Fibroblast of skin of left biceps (primary cell): ENCODE measurements at regions not wholly inside any gene's neighbourhood (a gene's known extent, or its start where the extent isn't known, plus 50 kb on each side); places are given as distances from the start of the nearest gene placed in this dataset.

Experiments used
- DNase-seq, 2 experiments: peaks; one replicate each; pipeline ENCODE4 v3.0.0-alpha.2; 2013; ENCODE audit warnings: low read depth in 2 of 2

DNA sequence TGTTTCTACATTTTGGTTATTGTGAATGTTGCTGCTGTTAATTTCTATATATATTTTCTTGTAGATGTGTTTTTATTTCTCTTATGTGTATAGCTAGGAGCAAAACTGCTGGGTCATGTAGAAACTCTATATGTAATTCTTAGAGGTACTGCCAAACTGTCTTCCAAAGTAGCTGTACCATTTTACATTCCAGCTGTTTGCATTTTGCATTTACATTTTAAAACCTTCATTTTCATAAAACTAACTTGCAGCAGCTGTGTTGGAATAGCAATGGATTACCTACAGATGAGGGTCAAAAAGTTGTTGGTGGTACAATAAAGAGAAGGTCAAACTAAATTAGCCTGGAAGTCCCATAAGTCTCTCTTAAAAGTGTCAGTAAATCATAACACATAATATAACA is 1109.7 kb downstream of the FLRT2 start:
- no peak for DNase-seq

DNA sequence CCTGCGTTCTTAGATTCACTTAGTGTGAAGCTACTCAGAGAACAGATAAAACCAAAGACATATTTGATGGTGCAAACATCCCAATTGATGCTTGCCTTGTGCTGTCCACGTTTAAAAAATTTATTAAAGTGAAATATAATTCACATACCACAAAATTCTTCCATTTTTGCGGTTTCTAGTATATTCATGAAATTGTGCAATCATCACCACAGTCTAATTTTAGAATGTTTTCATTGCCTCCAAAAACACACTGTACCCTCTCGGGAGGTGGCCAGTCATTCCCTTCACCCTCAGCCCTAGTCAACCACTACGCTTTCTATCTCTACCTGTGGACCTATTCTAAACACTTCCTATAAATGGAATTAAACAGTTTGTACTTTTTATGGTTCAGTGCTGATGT is 1109.2 kb downstream of the FLRT2 start:
- no peak for DNase-seq

DNA sequence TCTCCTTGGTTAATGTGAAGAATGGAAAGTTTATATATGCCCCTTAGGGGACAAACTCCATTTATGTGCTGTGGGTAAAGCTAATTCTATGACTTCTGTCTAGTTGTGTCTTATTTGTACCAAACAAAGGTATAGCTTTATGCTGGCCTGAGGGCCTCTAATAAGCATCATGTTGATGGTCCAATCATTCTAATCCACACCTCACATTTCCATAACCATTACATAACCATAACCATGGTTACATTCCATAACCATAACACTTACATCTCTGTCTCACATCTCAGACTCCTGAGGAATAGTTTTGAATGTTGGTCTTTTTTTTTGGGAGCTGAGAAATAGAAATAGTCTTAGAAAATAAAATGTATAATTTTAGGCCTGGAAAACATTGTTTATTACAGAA is 1097.1 kb downstream of the FLRT2 start:
- DNase-seq: no peak

DNA sequence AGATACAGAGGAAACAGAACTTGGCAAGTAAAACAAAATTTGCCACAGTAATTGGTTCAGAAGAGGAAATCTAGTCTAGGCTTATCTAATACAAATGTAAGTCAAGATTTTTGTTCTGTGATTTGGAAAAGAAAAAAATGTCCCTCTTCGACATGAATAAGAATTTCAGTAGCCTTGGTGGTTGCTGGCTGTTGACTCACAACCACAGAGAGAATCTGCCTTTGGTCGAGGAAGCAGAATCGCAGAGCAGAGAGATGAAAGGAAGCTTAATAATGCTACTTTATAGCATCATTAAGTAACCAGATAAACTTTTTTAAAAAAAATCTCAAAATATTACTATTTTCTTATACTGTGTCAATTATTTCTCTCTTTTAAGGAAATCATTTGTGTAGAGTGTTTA is 1096.6 kb downstream of the FLRT2 start:
- DNase-seq: no peak

DNA sequence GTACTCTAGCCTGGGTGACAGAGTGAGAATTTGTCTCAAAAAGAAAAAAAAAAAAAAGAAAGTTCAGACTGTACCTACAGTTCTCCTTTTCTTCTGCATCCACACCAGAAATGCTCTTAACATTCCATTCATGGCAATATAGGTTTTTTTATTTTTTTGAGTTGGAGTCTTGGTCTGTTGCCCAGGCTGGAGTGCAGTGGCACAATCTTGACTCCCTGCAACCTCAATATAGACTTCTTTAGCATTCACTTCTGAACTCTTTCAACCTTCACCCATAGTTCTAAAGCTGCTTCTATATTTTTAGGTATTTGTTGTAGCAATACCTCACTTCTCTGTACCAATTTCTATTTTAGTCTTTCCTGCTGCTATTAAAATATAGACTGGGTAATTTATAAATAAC is 1095.7 kb downstream of the FLRT2 start:
- DNase-seq: no peak

DNA sequence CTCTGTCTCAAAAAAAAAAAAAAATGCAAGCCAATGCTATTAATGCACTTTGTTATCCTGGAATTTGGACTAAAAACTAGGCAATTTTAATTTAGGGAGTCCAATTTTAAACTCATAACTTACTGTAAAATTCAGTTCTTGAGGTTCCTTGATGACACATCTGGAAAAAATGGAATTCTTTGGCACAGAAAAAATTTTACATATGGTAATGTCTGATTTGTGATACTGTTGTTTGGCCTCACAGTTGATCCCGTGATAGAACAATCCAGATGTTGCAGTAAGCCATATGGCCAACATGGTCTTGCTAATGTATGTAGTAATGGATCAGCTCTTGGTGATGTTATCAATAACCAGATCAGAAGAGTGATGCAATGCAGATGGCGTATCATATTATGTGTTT is 1089.8 kb downstream of the FLRT2 start:
- DNase-seq: peak in 1 of 2 experiments; percentile 39

DNA sequence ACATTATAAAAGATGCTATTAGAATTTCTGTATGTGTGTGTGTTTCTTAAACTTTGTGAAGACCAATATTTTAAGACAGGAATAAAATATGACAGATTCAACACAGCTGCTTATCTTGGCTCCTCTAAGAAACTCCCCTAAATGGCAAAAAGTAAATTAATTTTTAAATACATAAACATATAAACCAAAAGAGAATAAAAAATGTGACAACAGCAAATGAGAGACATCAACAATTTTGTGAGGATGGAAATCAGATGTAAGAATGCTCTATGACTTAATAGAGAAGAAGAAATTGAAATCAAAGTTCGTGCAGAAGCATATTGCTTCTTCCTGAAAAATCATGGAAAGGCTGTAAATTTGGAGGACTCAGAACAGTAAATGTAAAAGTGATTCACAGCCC is 1083.8 kb downstream of the FLRT2 start:
- no peak for DNase-seq

DNA sequence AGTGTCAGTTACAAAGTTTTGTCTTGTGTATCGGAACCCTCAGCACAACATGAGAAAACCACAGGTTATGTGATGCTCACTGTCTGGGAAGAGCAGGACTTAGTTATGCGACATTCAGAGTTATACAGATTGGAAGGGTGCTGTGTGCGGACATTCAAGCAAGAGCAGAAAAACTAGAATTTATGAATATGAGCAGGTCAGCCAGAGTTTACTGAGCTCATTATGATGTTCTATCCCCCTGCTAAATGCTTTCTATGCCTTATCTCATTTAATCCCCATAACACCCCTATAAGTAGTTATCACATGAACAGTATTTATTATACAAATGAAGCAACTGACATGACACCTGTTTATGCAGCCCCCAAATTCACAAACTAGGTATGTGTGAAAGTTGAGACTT is 1083.2 kb downstream of the FLRT2 start:
- DNase-seq: no peak

DNA sequence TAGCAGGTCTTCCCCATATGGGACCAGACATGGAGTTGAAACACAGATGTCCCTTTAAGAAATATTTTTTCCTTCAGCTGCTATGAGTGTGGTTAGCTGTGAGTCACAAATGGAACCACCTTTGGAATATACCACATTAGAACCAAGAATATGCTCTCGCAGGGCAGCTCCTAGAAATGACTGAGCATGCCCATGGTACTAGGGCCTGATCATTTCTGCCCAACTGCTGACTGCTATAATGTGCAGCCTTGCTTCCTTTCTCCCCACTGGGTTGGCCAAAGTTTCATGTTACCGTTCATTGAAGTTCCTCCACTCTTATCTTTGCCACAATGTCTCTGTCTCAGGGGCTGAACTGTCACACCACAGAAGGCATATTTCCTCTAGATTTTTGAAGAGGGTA is 1074.6 kb downstream of the FLRT2 start:
- no peak for DNase-seq

DNA sequence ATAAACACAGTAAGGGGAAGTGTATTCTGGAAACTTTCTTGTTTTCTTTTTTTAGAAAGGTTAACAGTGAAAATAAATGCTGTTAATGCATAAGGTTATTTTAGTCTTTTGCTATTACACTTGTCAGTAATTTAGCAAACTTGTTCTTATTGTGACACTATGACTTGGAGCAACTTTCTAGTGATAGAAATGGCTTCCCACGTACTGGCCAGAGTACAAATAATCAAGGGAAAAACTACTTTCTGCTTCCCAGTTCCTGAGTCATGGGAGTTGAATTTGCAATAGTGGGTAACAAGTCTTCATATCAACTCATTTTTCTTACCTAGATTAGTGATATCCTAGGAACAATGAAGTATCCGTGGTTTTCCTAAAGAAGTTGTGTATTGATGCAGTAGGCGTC is 1072.3 kb downstream of the FLRT2 start:
- no peak for DNase-seq

DNA sequence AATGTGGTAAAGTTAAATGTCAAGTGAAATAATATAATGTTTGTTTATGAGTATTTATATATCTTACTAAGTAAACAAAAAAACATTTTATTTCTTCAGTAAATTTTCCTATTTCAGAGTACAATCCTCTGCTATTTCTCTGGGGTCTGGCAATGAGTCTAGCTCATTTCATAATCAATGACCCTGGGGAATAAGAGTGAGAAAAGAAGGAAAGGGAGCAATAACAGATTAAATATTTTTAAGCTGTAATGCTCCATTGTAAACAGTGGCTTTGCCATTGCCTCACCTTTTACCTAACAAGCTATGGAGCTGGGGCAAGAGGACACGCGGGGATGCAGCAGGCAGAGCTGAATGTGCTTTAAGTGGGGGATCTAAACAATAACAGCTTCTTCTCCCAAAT is 1071.9 kb downstream of the FLRT2 start:
- no peak for DNase-seq

DNA sequence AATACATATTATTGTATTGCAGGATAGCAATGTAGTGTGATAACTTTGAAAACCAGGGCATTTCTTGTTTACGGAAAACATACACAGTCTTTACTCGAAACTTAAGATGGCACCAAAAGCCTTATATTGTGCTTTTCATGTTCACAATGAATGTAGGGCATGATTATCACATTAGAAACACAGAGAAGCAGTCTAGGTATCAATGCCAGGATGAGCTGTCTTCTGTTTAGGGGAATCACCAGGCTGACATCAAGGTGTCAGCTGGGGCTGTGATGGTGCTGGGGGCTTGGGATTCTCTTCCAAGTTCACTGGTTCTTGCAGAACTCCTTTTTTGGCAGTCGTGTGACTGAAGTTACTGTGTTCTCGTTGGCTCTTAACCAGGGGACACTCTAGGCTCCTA is 1067.3 kb downstream of the FLRT2 start:
- DNase-seq: no peak

DNA sequence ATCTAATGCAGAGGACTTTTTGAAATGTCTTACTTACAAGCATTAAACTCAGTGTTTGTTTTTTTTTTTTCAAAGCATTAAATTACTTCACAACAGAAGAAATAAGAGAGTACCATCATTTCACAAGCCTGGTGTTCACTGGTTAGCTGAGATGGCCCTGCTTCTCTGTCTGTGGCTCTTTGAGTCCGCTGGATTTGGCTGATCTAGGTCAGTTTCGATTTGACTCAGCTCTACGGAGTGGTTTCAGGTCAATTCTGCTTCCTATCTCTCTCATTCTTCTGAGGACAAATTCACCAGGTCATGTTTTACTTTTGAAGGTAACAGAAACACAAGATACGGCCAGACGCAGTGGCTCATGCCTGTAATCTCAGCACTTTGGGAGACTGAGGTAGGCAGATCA is 1066.1 kb downstream of the FLRT2 start:
- no peak for DNase-seq

DNA sequence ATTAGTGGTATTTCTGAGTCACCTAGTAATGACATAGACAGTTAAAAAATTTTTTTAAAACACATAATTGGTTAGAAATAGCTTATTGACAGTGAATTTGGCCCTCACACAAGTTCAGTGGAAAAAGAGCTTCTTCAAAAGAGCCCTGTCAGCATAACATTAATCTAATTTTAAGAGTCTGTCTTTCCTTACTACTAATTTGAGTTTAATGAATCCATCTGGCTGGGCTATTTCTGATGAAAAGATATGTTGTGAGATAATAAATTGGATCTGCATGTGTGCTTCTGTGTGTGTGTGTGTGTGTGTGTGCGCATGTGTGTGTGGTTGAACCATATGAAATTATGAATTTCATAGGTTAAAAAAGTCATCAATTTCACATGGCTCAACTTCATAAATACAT is 1045.2 kb downstream of the FLRT2 start:
- DNase-seq: peak; percentile 74 to 82

DNA sequence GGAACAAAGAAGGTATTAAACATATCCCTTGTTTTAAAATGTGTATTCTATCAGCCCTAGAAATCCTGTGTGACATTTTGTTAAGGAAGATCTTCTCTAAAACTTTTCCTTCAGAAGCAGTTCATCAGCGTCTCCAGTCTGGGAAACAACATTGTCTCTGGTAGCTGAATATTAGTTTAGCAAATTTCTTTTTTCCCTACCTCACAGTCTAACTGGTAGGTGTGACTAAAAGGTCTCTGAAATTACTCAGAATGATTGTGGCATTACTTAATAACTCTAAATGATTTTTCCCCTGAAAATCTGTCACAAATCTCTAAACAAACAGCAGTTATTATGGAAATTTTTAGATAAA is 1044.8 kb downstream of the FLRT2 start:
- no peak for DNase-seq

DNA sequence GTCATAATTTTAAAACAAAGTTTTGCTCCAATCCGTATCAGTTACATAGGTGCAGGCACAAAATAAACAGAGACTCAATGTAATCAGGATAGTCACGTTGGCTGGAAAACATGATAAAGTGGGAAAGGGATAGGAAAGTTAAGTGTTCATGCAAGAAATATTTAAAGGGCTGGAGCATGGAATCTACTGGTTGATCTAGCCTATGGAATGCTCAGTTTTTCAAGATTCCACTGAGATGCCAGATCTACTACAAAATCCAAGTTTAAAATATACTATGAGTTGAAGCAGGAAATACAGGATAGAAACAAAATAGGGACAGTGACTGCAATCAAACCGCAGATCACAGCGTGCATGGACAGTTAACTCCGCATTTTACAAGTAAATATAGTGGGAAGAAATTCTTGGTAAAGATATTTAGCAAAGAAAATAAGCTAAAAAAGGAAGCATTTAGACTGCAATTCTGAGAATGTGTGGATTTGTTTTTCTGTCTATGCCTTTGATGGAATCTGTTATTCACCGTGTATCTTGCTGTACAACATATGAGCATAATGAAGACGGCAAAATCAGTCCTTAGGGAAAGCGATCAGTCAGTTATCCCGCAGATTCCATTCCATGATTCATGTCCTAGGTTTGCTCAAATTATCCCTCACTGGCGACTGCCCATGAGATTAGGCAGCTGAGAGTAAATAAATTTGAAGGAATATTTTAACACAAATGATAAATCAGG is 1044.3 kb downstream of the FLRT2 start:
- DNase-seq: peak; percentile 80 to 85

DNA sequence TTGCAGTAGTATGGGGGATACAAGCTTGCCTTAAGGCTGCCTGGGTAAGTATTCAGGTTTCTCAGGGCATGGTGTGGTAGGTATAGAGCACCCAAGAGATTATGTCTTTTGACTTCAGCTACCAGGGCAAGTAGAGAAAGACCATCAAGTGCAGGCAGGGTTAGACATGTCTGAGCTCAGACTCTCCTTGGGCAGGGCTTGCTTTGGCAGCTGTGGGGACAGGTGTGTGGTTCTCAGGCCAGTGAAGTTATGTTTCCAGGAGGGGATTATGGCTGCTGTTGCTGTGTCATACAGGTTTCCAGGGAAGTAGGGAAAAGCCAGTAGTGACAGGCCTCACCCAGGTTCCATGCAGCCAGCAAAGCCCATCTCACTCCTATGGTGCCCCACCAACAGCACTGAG is 1040.4 kb downstream of the FLRT2 start:
- no peak for DNase-seq

DNA sequence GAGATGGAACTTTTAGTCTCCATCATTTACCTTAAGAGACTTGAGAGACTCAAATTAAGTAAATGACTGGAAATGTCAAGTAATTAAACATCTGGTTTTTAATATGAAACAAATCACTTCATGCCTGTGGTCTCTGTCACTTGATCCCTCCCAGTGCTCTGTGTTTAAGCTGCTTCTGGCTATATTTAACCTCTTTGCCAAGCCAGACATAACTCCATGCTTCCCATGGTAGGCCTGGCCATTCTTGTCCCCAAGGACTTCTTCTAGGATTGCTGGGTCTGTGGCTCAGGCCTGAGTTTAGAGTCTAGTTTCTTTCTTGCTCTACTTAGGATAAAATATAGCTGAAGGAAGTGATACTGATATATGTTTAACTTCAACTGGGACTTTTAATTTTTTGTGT is 1013.6 kb downstream of the FLRT2 start:
- peak; percentile 28 to 32 for DNase-seq

DNA sequence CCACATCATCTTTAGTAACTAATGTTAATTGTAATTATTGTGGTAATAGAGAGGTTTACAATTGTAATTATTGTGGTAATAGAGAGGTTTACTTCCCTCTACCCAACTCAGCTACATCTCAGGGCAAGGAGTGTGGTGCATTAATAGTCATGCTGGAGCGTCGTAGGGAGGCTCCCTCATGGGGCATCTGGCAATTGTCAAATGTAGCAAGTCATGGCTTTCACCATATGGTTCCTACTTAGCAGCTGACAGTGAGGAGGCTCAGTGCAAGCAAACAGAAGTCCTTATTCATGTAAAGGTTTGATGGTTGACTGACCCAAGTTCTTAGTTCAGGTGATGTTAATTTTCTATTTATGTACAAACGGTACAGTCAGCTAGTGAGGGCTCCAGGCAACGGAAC is 1012.0 kb downstream of the FLRT2 start:
- no peak for DNase-seq

DNA sequence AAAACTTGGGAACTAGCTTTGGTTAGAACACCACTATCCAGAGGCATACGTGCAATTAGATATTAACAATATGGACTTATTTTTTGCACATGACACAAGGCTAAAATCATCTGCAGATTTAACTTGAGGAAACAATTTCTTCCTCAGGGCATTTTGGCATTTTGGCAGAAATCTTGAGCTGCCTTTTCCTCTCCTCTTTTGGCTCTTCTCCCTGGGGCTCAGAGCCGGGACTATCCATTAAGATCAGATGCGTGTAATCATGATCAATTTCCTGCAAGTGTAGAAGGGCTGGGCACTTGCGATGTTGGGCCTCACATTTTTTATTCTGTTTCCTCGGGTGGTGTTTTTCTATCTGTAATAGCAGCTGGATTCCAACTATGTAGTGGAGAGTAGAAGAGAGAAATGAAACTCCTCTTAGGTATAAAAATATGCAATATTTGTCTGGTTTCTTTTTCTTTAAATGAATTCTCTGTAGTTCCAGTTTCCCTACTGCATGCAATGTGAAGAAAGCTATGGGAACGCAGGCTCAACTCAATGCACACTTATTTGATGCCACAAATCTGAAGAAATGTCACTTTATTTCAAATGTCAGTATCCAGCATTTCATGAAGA is 1010.8 kb downstream of the FLRT2 start:
- DNase-seq: no peak

DNA sequence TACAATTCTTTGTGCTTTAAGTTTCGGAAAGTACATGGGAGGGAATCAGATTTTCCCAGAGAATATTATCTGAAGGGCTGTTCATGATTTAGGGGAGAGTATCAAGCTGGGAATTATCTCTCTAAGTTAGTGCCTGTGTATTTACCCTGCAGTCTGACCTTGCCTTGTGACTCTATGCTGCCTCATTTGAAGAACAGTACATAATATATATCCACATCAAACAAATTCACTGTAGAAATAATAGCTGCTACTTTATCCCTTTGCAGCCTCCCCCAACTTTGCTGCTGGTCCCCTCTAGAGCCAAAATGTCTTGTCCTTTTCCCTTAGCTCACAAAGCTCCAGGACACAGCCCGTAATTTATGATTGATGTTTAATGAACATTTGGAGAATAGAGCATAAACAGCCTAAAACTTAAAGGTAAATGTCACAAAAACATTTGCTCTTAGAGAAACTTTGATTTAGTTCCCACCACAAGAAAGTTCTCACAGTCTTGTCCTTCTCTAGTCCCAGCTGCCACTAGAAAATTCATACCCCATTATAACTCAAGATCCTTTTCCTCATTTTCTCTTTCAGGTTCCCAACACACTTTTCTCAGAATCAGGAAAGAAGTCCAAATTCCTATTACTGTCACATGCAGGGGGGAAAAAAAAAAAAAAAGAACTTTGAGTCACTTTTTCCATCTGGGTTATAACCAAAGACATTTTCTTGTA is 1009.6 kb downstream of the FLRT2 start:
- DNase-seq: no peak

DNA sequence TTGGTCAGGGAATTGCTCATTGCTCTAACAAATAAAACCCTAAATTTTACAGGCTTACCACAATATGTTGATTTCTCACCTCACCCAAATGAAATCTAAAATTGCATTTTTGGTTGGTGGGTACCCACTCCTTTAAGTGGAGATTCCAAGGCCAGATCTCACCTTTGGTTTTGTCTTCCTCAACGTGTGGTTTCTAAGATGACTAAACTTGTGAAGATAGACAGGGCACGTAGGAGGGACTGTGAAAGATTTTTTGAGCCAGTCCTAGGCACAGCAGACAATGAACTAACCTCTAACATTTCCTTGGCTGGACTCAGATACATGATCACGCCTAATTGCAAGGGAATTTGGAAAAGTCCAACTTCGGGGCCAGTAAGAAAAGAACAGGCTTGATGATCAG is 1003.9 kb downstream of the FLRT2 start:
- no peak for DNase-seq

DNA sequence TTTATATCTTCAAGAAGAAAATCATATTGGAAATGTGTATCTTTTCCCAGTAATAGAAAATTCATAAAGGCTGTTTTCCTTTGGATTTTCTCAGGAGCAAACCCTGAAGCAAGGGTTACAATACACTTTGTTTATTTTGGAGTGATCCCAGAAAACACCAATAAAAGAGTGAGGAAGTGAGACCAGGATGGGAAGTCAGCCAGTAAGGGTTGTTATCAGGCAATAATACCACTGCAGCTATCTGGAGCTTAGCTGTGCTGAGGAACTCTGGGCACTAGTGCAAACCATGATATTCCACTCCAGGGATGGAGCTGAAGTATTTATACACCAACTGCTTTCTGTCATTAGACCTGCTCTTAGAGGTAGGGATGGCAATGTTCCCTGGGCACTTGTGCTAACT is 1002.3 kb downstream of the FLRT2 start:
- DNase-seq: no peak
